Ishikawa (cell line): ENCODE measurements at regions not wholly inside any gene's neighbourhood (a gene's known extent, or its start where the extent isn't known, plus 50 kb on each side); places are given as distances from the start of the nearest gene placed in this dataset.

Experiments
- CEBPB ChIP-seq: IDR thresholded peaks from 2 replicates; pipeline ENCODE4 v1.6.1; 2012
- CREB1 ChIP-seq: IDR thresholded peaks from 2 replicates; pipeline ENCODE4 v1.6.1; 2012; ENCODE audit warnings: low read depth
- EGR1 ChIP-seq: IDR thresholded peaks from 2 replicates; pipeline ENCODE4 v1.6.1; 2012
- EP300 ChIP-seq: IDR thresholded peaks from 2 replicates; pipeline ENCODE4 v1.6.1; 2012; ENCODE audit warnings: borderline replicate concordance
- NFIC ChIP-seq: IDR thresholded peaks from 2 replicates; pipeline ENCODE4 v1.6.1; 2012
- REST ChIP-seq: IDR thresholded peaks from 2 replicates; pipeline ENCODE4 v1.6.1; 2012; ENCODE audit warnings: low read depth, mild to moderate bottlenecking
- TAF1 ChIP-seq: IDR thresholded peaks from 2 replicates; pipeline ENCODE4 v1.6.1; 2012; ENCODE audit warnings: low read depth, mild to moderate bottlenecking
- TEAD4 ChIP-seq: IDR thresholded peaks from 2 replicates; pipeline ENCODE4 v1.6.1; 2012
- YY1 ChIP-seq: IDR thresholded peaks from 2 replicates; pipeline ENCODE4 v1.6.1; 2012; ENCODE audit warnings: low read depth
- ZBTB7A ChIP-seq: IDR thresholded peaks from 2 replicates; pipeline ENCODE4 v1.6.1; 2012; ENCODE audit warnings: low read depth

- TF ChIP-seq CREB1 (no peak), TEAD4 (no peak), REST (no peak), YY1 (no peak), TAF1 (no peak), CEBPB (no peak), ZBTB7A (no peak), NFIC (no peak), EGR1 (no peak), EP300 (no peak)
Measured at GRCh38 chr13:86201477-86201876, 402.3 kb upstream of the SLITRK6 start.
